Stimulated activated CD4-positive, alpha-beta T cell treated with anti-CD3 and anti-CD28 coated beads, Interleukin-15, amount 100 ng/mL, for 48 hours (primary cell): ENCODE measurements at regions not wholly inside any gene's neighbourhood (a gene's known extent, or its start where the extent isn't known, plus 50 kb on each side); places are given as distances from the start of the nearest gene placed in this dataset.

Experiments used
- DNase-seq, 2 donors: peaks; one replicate each; pipeline ENCODE4 v3.0.0-alpha.2; 2020; ENCODE audit warnings: low read depth in 2 of 2

DNA sequence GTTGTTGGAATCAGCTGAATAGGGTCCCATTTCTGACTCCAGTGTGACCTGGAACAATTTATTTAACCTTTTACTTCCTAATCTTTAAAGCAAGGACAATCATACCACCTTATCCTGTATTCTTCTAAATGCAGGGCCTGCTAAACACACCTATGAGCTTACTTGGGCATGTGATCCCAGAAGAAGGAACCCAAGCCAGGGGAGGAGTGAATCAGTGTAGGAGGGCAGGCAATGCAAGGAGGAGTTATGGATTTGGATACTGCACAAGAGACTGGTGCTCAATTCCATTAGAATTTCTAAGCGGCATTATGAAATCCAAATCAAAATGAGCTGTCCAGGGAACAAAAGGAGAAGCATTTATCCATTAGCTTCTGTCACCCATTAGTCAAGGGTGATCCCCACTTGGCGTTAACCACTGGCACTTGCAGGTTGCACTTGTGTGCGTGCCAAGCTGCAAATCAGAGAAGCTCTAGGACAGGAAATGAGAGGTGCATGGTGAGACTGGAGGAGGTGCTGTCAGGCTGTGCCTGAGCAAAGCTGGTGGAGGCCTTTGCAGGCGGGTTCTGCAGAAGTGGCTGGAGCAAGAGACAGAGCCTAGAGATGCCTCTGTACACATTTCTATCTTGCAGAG, 297.2 kb upstream of the PLXNA2 start:
- DNase-seq = no peak

DNA sequence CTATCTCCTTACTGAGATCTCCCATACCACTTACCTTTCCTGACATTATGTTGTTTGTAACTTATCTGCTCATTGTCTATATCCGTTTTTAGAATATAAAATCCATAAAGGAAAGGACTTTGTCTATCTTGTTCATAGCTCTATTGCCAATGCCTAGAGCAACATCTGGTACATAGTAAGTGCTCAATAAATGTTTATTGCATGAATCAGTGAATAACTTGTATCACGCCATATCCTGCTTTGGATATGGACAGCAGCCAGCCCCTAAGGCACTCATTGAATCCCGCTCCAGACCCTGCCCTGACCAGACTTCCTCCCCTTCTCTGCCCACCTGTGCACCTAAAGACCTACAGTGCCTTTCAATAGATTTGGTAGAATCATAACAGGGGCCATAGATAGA, 298.1 kb upstream of the PLXNA2 start:
- no peak for DNase-seq

DNA sequence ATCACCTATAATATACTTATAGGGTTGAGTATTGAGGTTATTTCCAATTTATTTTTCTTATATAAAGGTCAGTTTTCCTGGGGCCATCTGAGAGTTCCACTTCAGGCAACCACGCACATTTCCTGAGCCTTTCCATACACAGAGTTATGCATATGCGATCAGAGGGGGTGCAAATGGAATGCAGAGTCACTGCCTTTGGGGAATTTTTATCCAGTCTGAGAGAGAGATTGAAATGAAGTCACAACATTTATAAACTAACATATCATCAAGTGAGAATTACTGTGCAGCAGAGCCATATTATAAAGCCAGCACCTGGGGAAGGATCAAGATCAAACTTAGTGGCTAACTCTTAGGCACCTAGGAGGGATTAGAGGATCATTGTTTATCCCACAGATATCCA, 299.9 kb upstream of the PLXNA2 start:
- no peak for DNase-seq

DNA sequence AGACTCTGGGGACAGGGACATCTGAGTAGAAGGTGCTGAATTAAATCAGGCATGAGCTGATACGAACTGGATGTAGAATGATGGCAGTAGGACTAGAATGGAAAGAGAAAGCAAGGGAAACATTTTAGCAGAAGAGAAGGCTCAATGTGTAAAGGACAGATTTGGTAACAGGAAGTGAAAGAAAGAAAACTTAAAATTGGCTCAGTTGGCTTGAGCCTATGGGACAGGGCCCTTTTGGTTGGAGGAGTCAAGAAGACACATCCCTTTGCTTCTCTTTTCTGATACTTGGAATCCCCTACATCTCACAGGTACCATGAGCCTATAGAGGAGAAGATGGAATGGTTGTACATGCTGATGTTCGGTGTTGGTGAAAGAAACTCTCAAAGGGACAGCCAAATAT, 300.6 kb upstream of the PLXNA2 start:
- DNase-seq = no peak

DNA sequence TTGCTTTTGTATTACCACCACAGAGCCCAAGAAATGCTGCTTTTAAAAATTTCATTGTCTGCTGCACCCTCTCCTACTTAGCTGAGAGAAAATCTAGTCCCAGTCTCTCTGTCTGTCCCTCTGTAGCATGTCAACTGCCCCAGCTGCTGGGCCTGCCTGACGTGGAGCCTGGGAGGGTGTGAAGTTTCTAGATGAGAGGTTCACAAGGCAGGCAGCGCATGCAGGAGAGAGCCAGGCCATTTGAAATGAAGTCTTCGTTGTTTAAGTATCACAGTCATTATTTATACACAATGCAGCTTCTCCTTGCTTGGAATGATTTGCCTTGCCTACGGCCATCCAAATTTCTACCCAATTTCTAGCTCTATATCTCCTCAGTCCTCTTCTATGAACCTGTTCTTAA, 306.8 kb upstream of the PLXNA2 start:
- DNase-seq = no peak

DNA sequence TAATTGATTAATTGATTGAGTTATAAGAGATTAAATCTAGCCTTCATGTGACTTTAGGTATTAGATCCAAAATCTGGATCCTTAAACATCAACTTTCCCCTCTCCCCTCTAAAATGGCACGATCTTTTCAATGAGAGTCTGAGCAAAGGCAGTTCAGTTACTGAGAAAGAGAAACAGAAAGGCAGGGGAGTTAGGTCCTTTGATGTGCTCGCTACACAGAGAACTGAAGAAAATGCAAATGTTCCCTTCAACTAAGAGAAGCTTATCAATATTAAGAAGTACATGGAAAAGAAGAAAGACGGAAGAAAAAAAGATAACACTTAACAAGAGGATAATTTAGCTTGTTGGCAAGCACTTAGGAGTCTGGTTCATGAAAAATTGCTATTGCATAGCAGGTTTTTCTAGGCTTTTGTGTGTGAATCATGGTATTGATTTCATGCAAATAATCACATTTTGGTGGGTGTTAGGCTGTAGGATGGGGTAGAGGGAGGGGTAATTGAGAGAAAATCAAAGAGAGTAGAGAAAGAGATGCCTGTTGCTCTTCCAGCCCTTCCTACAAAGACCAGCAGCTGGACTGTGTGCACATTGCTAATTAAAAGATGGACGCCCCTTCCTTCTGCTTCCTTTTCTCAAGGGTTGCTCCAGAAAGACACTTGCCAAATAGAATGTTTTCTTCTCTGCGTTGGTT, 307.6 kb upstream of the PLXNA2 start:
- no peak for DNase-seq

DNA sequence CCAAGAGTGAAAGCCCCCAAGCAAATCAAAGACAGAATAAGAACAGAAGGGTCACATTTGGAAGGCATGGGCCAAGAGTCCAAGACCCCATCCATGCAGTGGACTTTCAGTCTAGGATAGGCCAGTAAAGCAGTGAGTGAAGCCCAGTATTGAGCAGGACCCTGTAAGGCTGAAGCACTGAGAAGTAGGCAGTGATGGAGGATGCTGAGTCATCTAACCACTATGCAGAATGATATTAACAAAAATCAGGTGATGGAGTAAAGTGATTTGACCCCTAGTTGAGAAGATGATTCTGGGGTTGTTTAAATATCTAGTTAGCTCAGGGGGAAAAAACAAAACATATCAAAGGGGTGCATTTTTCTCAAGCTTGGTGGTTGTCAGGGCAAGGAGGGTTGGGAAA, 308.7 kb upstream of the PLXNA2 start:
- DNase-seq = no peak

DNA sequence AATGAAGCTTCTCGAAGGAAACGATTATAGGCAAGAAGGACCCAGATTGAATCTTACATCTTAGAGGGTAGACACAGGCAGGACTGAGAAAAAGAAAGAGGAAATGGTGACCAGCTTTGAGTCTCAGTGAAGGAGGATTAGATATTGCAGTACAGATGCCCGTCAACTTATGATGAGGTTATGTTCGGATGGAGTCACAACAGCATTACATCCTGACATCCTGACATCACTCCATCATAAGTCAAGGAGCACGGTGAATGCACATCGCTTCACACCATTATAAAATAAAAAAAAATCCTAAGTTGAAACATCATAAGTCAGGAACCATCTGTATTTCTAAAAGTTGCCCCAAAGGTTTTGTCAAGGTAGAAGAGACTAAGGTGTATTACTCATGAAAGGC, 312.3 kb upstream of the PLXNA2 start:
- DNase-seq = no peak

DNA sequence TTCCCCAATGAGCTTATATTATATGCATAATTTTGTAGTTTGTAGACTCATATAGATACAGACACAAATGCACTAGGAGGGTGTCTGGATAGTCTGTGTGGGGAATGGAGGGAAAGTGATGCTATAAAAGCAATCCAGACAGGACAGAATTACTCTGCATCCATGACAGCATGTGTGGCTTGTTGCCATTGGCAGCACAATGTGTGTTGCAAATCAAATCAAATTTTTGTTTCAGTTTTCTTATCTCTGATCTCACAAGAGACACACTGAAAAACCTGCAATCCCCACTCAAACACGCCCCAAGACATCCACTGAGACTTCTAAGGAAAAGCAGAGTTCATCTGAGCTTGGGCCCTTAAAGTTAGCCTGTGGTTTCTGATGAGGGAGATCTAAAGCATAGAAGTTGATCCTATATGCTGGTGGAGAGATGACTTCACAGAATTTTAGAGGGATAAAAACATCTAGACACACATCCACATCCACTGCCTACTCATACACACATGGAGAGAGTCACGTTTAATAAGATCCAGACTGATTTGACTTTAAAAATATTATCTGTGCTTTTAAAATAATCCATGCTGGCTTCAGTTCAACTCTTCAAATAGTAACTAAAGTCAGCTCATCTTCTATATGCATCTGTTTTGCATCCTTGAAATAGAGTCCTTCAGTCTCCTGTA, 313.0 kb upstream of the PLXNA2 start:
- DNase-seq = no peak

DNA sequence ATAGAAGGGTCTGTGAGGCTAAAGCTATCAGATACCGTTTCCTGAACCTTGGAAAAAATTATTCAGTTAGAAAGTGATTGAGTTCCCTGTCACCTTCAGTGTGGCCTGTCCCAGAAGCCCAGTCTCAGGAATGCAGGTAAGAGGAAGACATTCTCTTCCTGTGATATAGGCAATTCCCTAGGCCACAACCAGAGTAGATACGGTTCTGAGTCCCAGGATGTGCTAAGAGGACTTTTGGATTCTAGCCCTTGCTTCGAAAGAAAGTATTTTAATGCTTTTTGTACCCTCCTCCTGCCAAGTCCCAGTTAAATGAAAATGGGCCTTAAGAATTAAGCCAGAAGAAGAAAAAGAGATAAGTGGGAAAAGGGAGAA, 313.5 kb upstream of the PLXNA2 start:
- no peak for DNase-seq

DNA sequence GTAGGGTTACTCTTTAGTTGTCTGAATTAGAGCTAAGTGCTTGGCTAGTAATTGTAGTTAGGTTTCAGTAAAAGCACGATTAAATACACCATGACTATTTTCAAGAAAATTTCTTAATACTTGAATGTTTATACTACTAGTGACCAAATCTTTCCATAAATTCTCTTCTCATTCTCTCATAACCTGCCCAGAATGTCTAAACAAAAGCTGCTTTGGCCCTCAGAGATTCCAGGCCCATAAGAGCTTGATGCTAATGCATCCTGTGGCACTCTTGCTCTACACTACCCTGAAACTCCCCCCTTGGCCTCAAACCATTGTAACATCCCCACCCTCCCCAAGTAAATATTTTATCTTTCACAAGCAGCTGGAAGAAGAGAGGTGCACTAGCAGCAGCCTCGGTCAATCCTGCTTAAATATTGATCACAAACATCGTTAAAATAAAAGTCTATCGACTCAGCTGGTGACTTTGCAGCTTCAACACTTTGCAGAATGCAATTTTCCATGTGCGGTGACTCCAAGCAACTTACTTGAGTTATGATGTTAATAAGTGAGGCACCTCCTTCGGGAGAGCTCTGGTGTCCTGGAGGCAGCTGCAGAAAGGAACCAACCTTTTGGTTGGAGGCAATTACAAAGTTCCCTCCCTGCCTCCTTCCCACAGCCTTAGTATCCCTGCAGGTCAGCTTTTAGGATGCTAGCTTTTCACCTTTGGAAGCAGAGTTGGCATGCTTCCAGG, 315.6 kb upstream of the PLXNA2 start:
- DNase-seq = no peak

DNA sequence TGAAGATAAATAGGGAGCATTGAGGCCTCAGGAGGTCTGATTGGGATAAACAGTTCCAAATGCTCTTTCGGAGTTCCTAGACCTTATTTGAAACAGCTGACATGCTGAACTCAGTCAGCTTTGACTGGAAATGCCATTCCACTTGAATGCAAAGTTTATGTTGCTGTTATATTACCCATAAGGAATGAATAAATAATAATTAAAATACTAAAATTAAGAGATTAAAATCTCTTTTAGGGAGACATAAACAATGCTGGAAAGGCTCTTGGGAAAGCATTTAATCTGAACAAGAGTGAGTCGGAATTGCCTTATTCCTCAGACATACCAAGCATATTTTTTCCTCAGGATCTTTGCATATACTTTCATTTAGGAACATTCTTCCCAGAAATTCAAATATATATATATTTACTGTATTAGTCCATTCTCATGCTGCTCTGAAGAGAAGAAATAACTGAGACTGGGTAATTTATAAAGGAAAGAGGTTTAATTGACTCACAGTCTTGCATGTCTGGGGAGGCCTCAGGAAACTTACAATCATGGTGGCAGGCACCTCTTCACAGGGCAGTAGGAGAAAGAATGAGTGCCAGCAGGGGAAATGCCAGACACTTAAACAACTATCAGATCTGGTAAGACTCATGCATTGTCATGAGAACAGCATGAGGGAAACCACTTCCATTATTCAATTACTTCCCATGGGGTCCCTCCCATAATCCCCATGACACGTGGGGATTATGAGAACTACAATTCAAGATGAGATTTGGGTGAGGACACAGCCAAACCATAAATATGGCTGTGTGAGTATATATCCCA, 318.2 kb upstream of the PLXNA2 start:
- DNase-seq = no peak

DNA sequence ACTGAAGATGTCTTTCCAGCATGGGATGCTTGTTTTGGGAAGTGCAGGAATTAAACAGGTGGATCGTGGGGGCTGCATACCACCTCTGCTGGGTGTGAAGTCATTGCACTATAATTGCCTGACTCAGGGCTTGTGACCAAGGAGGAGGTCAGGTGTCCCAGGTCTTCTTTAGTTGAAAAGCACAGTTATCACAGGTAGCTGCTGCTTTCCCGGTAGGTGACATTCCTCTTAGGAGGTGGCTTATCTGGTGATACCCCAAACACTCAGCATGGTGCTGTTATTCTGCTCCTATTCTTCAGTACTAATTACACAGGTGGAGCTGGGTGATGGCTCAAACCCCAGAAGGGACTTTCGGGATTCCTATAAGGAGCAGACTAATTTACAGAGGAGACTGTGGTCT, 320.3 kb upstream of the PLXNA2 start:
- DNase-seq = no peak

DNA sequence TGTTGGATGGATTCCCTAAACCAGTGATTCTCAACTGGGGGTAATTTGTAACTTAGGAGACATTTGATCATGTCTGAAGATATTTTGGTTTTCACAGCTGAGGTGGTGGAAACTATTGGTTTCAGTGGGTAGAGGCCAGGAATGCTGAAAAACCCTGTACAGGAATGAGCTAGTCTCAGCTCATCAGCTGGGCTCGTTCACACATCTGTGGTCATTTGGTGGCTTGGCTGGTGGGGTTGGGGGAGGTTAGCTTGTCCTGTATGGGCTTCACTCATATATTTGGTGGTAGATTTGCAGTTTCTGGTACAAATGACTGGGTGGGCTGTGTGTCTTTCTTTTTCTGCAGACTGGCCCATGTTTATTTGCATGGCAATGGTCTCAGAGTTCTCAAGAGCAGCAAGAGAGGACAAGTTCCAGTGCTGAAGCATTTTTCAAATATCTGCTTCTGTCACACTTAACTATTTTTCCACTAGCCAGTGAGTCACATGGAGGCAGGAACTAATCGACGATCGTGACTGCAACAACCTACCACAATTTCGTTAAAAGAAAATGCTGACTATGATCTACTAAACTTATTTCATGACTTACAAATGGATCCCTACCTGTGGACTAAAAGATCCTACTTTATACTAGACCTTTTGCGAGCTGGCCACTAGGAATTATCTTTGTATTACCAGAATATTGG, 321.7 kb upstream of the PLXNA2 start:
- DNase-seq = no peak

DNA sequence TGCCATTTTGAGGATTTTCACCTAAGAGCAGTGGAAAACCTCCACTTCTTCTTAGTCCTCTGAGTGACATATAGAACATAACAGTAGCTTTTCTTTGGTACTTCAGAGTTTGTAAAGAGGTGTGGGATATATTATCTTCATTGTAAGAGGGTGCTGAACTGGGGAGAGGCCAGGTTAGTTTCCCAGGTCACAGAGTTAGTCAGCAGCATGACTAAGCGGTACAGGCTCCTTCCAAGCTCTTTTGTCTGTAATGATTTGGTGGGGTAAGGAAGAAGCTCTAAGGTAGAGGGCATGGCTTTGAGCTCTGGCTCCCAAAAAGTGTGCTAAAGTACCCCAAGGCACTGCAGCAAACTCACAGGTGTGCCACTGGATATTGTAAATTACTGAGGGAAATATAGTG, 325.0 kb upstream of the PLXNA2 start:
- DNase-seq = no peak

DNA sequence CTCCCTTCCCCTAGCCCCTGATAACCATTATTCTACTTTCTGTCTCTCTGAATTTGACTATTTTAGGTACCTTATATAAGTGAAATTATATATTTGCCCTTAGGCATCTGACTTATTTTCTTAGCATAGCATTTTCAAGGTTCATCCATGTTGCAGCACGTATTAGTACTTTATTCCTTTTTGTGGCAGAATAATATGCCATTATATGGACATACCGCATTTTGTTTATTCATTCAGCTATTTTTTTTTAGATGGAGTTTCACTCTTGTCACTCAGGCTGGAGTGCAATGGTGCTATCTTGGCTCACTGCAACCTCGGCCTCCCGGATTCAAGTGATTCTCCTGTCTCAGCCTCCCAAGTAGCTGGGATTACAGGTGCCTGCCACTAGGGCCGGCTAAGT, 326.2 kb upstream of the PLXNA2 start:
- no peak for DNase-seq

DNA sequence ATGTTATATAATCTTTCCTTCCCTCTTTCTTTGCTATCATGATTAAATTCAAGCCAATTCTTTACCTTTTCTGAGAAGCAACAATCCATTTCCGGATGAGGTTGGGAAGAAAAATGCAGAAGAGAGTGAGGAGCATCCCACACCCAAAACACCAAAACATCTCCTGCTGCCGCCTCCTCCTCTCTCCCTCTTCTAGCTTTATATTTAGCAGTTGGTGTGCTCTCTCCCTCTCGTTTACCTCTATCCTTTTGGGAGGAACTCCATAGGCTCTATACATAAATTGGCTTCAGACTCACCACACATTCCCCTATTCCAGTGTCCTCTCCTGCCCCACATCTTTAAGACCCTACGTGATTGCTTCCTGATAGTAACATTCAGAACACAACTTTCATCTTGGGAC, 332.2 kb upstream of the PLXNA2 start:
- DNase-seq = no peak

DNA sequence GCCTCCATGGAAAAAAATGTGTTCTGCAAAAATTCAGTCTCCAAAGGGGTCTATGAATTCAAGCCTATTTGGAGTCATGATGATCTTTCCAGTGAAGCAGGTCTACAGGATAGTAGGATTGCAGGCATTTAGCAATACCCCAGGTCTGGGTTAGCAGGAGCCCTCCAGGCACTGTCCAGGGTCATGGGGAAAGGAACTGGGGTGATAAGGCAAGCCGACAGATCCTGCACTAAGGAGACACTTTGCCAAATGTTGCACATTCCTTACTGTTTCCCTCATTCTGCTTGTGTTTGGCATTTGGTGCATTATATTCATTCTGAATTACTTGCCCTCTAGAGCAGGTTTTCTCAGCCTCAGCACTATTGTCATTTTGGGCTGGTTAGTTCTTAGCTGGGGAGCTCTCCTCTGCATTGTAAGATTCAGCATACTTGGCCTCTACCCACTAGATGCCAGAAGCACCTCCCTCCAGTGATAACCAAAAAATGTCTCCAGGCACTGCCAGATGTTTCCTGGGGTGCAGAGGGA, 333.3 kb upstream of the PLXNA2 start:
- DNase-seq = no peak

DNA sequence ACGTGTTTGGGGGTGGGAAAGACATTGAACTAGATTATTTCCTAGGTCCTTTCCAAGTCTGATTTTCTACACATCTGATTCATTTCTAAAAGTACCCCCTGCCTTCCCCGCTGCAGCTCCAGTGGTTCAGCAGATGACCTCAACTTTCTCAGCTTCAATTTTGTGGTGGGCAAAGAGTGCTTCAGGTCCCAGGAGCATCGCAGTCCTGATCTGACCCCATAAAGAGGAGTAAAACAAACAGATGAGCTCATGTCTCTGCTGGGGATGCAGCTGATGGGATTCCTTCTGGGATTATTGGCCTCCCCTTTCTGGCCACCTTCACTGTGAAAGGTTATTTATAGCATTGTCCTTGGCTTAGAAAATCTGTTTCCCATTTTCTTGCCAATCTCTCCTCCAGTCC, 337.0 kb upstream of the PLXNA2 start:
- no peak for DNase-seq

DNA sequence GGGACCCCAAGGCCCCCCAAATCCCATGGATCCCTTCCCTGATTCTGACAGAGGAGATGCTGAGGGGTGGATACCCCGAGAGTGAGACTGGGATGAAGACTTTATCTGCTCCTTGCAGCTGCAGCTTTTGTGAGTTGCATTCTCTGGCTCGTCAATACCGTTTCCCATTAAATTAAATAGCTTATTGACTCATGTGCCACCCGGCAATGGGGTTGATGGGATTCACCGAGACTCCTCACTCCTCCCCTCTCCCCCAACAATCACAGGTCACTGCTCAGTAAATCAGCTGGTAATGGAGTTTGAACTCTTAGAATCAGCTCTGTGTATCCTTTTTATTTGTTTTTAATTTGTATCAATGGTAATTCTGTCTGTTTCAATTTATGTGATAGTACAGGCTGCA, 337.5 kb upstream of the PLXNA2 start:
- no peak for DNase-seq

DNA sequence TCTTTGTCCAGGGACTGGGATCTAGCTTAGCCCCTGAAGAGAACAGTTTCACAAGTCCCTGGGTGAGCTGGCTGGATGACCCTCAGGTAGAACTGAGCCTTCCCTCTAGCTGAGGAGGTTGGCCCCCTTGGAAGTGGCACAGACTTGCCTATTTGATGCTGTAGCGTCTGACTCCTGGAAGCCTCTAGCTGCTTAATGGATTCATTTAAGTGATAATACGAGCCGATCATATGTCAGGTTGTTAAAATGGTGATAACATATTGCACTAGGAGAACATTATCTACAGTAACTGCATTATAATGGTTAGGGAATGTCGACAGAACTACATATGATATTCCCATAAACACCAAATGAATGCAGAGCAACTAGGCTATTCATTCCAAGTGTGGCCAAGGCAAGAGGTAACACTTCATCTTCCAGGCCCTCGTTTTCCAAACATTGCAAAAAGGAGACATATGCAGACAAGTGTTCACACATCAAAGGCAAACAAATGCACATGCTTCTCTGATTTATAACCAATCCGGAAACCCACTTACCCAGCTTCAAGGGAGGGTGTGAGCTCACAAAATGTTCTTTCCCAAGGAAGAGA, 340.1 kb upstream of the PLXNA2 start:
- no peak for DNase-seq
